Activated naive CD4-positive, alpha-beta T cell (primary cell): ENCODE measurements at regions not wholly inside any gene's neighbourhood (a gene's known extent, or its start where the extent isn't known, plus 50 kb on each side); places are given as distances from the start of the nearest gene placed in this dataset.
"Not testable (repeated sequence)": the region's sequence is repeated elsewhere in the genome, so short reads cannot be mapped to it uniquely, and the experiment has no call there.

ENCODE experiments used
- DNase-seq, 4 experiments: peaks; one replicate each; lab custom pipeline; 2025; lab: John Stamatoyannopoulos, UW

GRCh38 chr5:130479045-130479804, 575.0 kb downstream of the CHSY3 start:
- DNase-seq = no peak

- DNase-seq = no peak
These were observed 572.1 kb downstream of the CHSY3 start for GRCh38 chr5:130476325-130476724.

- no peak for DNase-seq
These were observed 558.3 kb downstream of the CHSY3 start for GRCh38 chr5:130462516-130462915.

GRCh38 chr5:130455175-130455574, 550.9 kb downstream of the CHSY3 start:
- DNase-seq = no peak

GRCh38 chr5:130452744-130453143, 548.5 kb downstream of the CHSY3 start:
- DNase-seq = no peak

- DNase-seq = no peak
These were observed 532.2 kb downstream of the CHSY3 start for GRCh38 chr5:130436430-130436829.

GRCh38 chr5:130427222-130427955, 523.1 kb downstream of the CHSY3 start:
- DNase-seq = no peak

GRCh38 chr5:130425424-130425823, 521.2 kb downstream of the CHSY3 start:
- DNase-seq = no peak

GRCh38 chr5:130424341-130424740, 520.1 kb downstream of the CHSY3 start:
- no peak for DNase-seq

- DNase-seq = no peak
These were observed 498.6 kb downstream of the CHSY3 start for GRCh38 chr5:130402906-130403305.

- DNase-seq = no peak
These were observed 495.8 kb downstream of the CHSY3 start for GRCh38 chr5:130400091-130400490.

GRCh38 chr5:130398825-130399224, 494.6 kb downstream of the CHSY3 start:
- no peak for DNase-seq

- DNase-seq = not testable (repeated sequence)
These were observed 493.5 kb downstream of the CHSY3 start for GRCh38 chr5:130397727-130398126.

- no peak for DNase-seq
These were observed 492.9 kb downstream of the CHSY3 start for GRCh38 chr5:130397132-130397531.

- DNase-seq = not testable (repeated sequence)
These were observed 487.5 kb downstream of the CHSY3 start for GRCh38 chr5:130391727-130392264.

- no peak for DNase-seq
These were observed 481.9 kb downstream of the CHSY3 start for GRCh38 chr5:130386155-130386554.

GRCh38 chr5:130385656-130386055, 481.4 kb downstream of the CHSY3 start:
- DNase-seq = no peak

GRCh38 chr5:130365956-130366355, 461.7 kb downstream of the CHSY3 start:
- DNase-seq = no peak

- DNase-seq = no peak
These were observed 445.9 kb downstream of the CHSY3 start for GRCh38 chr5:130350131-130350530.

GRCh38 chr5:130337179-130337888, 433.1 kb downstream of the CHSY3 start:
- no peak for DNase-seq

GRCh38 chr5:130335117-130335516, 430.9 kb downstream of the CHSY3 start:
- no peak for DNase-seq

- no peak for DNase-seq
These were observed 428.8 kb downstream of the CHSY3 start for GRCh38 chr5:130333089-130333488.

- DNase-seq = no peak
These were observed 427.1 kb downstream of the CHSY3 start for GRCh38 chr5:130331332-130331731.
